NCI-H748 treated with DMSO at 0.1 percent for 48 hours (cell line): ENCODE measurements at regions not wholly inside any gene's neighbourhood (a gene's known extent, or its start where the extent isn't known, plus 50 kb on each side); places are given as distances from the start of the nearest gene placed in this dataset.

ENCODE experiments used
- DNase-seq: peaks from one replicate; lab custom pipeline; 2025; lab: John Stamatoyannopoulos, UW

DNA sequence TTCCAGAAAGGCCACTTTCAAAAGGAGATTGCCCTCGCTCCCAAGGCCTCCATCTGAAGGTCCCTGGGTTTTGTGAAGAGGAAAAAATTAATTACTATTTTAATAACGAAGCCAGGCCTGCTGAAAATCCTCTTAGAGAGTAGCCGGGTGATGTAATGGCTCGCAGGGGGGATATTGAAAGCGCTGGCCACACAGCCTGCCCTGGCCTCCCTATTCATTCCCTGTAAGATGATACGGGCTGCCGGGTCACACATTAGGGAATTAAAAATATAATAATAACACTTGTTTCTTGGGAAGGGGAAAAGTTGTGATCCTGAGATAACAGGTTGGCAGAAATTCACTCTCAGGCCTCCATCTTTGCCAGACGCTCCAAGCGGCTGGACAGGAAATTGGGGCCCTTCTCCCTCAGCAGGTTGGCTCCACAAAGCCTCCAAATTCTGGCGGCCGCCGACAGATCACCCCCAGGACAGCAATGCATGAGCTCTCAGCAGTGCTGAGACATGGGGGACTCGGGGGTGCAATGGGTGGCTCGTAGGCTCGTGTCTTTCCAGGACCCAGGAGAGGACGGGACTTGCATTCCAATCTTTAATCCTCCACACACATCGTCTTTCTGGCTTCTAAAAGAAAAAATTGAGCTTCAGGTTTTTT, 299.9 kb upstream of the SALL3 start:
- DNase-seq, result no peak

DNA sequence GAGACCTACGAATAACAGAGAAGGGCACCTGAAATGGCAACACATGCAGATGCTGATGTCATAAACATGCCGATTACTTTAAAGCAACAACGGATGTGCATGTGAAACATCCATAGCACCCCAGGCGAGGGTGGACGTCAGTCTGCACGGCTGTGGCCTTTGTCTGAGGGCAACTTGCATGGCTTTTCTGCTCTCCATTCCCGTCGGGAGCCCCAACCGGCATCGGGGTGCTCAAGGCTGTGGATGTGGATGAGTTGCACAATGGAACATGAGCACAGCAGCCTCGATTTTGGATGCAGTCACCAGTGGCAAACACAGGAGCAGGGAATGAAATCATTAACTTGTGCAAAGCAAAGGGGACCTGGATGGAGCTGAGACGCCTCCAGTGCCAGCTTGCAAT, 298.2 kb upstream of the SALL3 start:
- DNase-seq, result no peak

DNA sequence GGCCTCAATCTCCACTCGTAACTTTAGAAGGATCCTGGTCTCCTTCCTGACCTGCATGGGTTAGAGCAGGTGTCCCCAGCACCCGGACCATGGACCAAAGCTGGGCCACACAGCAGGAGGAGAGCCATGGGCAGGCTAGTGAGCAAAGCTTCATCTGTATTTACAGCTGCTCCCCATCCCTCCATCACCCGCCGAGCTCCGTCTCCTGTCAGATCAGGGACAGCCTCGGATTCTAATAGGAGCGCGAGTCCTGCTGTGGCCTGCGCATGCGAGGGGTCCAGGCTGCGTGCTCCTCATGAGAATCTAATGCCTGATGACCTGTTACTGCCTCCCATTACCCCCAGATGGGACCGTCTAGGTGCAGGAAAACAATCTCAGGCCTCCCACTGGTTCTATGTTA, 297.7 kb upstream of the SALL3 start:
- no peak for DNase-seq

DNA sequence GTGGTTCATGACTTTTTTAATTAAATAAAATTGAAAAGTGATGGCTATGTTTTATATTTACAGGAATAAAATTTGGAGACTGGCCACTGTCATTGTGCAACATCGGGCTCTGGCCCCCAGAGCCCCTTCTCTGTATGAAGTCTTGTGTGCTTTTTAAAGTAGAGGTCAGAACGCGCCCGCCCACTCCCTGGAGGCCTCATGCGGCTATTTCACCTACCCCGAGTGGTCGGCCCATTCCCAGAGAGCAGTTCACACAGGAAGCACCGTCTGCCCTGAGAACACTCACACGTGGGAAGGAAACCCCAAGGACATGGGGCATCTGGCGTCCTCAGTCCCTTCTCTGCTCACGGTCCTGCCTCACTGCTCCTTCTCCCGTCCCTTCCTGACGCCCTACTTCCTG, 296.9 kb upstream of the SALL3 start:
- DNase-seq, result no peak

DNA sequence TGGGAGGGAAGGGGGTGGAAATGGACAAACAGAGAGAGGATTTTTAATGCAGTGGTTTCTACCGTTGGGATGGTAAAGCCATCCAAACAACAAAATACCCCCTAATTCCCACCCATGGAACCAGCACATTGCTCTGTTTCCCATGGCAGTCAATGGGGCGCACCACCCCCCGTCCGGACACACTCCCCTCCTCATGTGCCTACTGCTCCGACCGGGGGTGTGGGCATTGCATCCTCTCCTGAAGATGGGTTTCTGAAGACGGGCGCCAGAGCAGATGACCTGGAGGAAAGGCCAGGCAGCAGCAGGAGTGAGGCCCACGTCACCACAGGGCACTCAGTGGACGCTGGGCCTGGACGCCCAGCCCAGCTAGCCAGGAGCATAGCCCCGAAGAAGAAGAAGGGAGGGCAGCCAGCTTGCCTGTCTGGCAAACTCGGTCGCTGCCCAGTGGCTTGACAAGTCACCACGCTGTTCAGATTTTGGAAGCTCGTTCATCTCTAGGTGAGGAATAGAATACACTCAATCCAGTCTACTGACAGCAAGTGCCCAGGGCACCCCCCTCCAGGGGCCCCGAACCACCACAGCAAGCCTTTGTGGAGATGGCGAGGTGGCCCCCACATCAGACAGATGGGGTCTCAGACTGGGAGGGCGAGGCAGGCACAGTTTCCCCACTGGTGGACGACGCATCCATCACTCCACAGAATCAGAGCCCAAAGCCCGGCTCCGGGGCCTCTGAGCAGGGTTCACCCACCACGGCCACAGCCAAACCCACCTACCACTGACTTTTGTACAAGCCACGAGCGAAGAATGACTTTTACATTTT, 296.2 kb upstream of the SALL3 start:
- no peak for DNase-seq

DNA sequence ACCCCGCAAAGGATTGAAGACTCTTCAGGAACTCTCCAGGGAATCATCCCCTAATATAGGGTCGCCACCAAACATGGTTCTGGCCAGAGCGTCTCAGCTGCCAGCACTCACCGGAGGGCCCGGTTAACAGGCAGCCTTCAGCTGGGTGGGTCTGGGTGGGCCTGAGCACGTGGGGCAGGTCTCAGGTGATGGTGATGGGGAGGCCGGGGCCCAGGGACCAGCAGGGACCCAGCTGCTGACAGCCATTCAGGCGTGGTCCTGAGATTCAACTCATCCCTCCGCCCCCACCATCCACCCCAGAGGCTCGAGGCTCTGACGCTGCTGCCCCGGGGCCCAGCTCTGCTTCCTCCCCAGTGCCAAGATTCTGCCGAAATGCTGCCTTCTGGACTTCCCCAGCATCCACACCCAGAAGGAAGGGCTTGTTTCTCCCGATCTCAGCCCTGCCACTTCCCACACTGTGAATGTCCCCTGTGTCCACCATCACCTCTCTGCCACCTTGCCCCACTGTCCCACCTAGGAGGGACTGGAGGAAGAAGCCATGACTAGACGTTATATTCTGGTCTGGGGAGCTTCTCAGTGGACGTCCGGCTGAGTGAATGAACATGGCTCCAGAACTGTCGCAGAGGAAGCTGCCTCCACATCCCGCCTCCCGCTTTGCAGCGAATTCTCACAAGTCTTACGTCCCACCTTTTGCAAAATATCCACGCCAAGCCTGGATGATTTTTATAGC, 294.2 kb upstream of the SALL3 start:
- DNase-seq, result no peak

DNA sequence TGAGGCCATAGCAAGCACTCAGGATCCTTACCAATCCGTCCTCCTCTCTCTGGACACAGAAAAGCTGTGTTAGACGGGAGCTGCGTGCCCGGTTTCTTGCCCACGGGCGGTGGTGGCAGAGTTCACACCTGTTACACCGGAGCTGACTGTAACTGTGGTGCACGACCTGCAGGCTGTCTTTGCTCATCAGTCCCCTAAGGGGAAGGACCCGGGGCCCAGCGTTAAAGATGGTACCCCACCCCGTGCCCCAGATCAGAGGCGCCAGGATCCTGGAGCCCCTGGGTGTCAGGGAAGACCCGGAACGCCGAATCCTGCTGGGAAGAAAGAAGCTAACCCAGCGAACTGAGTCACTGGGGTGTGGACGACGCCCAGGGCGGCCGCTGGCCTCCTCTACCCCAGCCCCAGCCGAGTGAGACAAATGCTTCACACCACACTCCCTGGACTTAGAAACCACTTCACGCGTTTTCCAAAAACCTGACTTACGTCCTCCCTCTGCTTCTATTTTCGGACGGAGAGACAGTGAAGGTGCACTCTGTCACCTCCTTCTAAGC, 293.6 kb upstream of the SALL3 start:
- DNase-seq, result no peak

DNA sequence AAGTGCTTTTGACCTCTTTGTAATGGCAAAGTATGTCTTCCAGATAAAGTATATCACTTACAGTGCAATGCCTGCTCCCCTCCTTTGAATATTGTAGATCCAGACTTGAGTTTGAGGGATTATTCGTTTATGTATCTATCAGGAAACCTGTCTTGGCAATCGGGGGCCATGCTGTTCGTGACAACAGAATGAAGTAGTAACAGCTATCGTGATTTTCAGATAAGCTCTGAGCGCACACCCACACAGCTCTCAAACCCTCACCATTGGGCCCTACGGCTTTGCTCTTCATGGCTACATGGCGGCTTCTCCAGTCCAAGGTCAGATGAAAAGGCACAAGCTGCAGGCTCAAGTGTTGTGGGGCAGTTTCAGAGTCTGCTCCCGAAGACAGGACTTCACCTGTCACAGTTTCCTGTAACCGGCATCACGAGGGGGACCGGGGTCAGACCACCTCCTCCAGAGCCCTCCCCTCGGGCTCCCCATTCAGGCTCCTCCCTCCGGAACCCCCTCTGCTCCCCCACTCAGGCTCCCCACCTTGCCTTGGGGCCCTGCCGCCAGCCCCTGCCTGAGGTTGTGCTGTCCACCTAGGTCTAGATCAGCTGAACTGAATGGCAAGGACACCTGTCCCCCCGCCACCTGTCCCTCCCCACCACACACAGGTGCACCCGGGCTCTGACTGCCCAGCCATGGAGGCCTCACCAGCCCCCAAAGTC, 292.5 kb upstream of the SALL3 start:
- DNase-seq, result no peak

DNA sequence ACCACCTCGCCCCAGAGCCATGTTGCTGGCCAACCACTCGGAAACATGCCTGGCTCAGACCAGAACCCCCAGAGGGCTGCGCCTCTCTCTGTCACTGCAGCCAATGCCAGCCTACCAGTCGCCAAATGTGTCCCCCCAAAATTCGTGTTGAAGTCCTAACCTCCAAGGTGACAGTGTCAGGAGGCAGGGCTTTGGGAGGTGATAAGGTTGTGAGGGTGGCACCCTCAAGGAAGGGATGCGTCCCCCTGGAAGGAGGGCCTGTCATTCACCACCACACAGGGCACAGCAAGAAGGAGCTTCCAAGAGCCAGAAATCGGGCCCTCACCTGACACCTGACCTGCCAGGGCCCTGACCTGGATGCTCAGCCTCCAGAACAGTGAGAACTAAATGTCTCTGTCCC, 291.9 kb upstream of the SALL3 start:
- no peak for DNase-seq

DNA sequence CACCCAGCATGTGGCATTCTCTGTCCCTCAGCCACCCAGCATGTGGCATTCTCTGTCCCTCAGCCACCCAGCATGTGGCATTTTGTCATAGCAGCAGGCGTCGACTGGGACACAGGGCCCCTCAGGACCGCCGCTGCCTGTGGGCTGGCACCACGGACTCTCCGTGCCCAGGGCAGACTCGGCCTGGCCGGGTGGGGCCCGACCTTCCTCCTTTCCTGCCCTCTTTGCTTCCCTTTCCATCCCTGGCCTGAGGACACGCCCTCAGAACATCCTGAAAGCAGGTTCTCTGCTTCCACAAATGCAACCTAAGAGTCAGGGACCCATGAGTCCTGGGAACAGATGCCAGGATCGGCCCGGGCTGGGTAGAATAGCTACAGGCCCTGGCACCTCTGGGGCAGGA, 291.4 kb upstream of the SALL3 start:
- no peak for DNase-seq

DNA sequence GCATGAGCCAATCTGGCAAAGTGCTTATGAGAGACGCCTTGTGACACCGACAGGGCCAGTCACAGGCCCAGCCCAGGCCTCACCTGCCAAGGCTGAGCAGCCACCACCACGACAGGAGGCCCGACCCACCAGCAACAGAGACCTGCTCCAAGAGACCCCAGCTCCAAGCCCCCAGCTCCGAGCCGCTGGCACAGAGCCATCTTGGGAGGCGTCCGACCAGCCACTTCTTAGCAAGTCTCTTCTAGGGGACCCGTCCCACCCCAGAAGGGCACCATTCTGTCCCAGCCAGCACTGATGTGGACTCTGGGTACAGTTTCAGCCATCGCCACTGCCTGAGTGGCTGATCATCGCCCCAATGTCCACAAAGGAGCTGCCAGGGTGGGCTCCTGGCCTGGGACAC, 290.7 kb upstream of the SALL3 start:
- DNase-seq, result no peak

DNA sequence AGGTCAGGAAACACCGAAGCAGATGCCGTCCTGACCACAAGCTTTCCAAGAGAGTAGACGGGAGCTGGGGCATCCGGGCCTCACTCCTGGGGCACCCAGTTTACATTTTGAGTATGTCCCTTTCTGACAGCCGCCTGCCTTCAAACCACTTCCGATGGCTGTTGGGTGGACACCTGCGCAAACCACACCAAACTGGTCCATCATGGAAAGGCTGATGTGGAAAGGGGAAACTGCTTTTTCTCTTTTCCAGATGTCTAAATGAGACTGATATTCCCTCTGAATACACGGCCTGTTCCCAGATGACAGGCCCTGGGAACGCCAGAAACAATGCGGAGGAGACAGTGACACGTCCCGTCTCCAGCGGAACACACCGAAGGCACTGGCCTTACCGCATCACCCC, 290.0 kb upstream of the SALL3 start:
- DNase-seq, result no peak

DNA sequence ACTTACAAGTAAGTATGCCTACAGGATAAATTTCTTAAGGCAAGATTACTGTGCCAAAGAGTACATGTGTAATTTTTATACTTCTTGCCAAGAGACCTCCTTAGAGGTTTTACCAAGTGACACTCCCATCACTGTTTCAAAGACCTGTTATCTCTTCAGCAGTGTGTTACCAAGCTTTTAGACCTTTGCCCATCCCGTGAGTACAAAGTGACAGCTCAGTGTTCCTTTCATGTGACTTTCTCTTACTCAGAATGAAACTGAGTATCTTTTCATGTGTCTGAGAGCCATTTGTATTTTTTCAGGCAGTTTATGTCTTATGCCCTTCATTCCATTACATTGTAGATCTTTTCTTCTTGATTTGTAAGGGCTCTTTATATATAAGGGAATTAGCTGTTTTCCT, 287.5 kb upstream of the SALL3 start:
- DNase-seq, result no peak

DNA sequence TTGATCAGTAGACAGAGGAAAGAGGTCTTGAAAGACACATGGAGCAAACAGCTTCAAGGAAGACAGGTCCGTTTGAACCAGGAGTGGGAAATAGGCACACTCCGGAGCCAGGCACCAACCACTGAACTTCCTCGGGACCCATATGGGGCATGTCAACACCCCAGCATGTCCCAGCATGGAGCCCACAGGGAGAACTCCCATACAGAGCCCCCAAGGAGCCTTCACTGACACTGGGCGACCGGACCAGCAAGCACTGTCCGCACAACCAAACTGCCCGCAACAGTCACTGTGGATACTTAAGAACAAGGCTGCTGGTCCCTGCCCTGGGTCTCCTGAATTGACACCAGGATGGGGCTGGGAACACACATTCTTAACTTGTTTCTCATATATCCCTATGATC, 286.2 kb upstream of the SALL3 start:
- no peak for DNase-seq

DNA sequence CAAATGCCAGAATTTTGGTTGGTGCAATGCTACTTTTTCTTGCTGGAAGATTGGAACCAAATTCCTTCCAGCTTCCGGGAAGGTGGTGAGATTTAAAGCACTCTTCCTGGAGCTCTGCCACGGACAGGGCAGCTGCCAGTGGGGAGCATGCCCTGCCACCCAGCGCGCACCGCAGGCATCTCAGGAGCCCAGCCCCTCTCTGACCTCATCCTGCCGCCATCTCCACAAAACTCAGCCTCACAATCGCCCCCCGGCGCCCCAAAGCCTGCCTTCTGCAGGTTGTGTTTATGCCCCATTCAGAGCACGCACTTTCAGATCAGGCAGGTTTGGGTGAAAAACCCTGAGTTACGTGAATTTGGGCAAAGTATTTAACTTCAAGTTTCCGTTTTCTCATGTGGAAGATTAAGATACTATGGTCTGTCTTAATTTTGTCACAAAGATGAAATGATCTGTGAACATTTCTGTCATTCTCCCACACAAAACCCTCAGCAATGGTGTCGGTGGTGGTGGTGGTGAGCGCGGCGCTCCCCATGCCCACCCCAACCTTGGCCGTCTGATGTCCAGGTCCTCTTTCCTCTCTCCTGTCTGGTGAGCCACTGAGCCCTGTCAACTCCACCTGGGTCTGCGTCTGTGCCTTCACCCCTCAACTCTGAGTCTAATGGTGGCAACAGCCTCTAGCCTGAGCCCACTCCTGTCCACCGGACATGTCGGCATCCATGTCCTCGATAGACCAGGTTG, 282.8 kb upstream of the SALL3 start:
- DNase-seq, result no peak

DNA sequence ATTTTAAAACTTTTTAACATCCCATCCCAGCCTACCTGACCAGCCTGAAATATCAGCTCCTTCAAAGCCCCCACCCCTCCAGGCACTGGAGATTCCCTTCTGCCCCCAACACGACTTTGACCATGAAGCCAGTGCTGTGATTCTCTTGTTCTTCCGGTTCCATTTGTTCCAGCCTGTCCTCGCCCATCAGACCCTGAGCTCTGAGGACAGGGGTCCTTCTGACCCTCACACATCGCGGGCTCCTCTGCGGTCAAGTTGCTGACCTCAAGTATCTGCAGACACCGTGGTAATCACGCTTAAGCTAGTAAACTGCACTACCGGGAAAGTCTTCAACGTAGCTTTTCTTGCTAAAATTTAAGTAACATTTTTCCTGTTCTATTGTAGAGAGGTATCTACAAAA, 282.2 kb upstream of the SALL3 start:
- DNase-seq, result no peak

DNA sequence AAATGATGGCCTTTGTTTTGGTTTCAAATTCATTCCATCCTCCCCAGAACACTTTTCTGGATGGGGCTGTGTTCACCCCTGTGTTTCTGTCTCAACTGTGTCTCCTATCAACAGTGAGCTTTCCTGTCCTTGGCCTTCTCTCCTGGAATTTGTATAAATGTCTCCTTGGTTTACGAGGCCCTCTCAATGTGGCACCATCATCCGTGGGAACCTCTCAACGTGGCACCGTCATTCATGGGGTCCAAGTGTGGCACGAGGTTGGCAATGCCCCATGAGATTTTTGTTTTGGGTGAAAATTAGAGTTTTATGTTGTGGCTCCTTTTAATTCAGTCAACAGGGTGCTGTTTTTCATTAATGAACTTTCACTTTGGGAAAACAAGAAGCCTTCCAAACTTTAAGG, 280.7 kb upstream of the SALL3 start:
- DNase-seq, result no peak

DNA sequence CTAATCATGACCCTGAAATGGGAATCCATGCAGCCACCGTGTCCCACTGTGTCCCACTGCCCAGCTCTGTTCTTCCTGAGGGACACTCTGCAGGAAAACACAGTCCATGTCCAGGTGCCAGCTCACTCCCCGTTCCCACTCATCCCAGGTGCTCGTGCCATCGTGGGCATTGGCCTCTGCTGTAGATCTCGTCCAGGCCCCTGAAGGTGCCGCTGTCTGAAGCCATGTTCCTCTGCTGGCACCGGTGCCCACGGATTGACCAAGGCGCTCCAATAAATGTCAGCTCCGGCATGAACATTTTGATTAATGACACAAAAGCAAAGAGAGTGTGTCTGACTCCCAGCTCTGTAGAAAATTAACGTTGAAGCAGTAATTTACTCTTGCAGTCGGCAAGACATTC, 280.1 kb upstream of the SALL3 start:
- no peak for DNase-seq

DNA sequence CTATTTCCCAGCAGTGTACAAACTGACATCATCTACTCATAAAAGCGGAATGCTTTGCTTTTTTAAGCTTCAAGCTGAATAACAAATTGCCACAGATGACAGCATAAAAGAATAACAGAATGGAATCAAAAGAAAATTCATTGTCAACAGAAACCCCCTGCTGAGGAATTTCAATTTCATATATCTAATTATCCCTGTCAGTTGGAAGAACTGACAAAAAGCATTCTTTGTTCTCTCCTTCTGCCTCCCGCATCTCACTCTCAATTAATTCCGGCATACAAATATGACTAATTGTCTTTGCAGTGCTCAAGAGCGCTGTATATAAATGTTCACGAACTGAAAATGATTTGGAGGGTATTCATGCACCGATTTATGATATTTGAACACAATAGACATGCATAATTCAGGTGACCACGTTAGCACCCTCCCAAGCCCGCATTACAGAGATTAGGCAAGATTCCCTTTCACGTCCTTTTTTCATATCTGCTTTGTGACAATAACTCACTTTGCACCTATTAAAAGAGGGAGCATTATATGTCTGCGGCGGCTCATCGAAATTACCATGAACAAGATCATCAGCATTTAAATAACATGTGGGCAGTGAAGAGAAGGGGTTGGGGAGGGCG, 277.7 kb upstream of the SALL3 start:
- peak; percentile 65 for DNase-seq

DNA sequence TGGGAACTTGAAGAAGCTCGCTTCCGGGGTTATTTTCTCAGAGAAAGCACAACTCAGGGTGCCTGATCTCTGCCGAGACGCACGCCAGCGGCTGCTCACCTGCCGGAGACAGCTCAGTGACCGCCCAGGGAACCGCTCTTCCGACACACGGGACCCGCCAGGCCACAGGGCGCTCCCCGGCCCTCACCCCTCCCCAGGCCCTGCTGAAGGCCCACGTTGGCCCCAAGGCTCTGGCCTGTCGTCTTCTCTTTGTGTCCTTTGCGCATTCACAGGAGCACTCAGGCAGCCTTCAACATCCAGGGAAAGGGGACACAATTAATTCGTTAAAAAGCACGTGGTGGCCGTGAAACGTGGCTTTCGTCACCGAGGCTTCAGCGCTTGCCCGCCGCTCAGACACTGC, 276.3 kb upstream of the SALL3 start:
- DNase-seq, result no peak

DNA sequence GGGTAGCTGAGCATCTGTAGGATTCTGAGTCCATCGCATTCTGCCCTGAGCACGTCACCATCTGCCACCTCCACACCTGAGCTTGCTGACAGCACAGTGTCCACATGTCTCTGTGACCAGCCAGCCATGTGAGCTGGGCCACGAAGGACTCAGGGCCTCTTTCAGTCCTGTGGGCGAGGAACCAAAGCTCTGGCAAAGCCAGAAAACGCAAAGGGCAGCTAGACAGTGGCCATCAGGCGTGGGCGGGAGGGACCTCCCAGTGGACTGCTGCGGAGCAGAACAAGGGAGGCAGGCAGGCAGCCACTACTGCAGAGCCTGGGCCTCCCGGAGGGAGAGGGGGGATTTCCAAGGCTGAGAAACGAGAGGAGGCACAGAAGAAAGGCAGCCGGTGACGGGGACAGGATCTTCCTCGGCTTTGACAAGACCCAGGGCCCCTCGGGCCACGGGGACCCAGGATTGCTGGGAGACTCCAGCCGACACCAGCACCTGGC, 274.6 kb upstream of the SALL3 start:
- DNase-seq, result no peak
